HEK293 (cell line): ENCODE measurements at regions not wholly inside any gene's neighbourhood (a gene's known extent, or its start where the extent isn't known, plus 50 kb on each side); places are given as distances from the start of the nearest gene placed in this dataset.

Experiments
- CTCF ChIA-PET: fragments of 350-600 bp; formaldehyde crosslinking; extraction: SDS; loops from one replicate; lab custom pipeline; 2021; ENCODE audit warnings: antibody characterized with exemption; lab: Yijun Ruan, JAX
- POLR2A ChIA-PET: fragments of 300-600 bp; formaldehyde crosslinking; extraction: SDS; loops from one replicate; lab custom pipeline; 2020; ENCODE audit warnings: antibody characterized with exemption, inconsistent platforms; lab: Yijun Ruan, JAX
- H3K27ac ChIP-seq: fragments of 200-500 bp; sonication (Bioruptor generic); 2 replicates; pipeline ENCODE4 v1.5.1; 2014; ENCODE audit warnings: low read depth, low read length, control low read depth, inconsistent platforms; ENCODE audit errors: extremely low read depth
- H3K36me3 ChIP-seq, 2 experiments: fragments of 200-500 bp in 1 of 2; sonication (Bioruptor generic) in 1 of 2; 1 replicate in 1 of 2; 2 replicates in 1 of 2; pipeline ENCODE4 v1.5.1; 2014 to 2017; ENCODE audit warnings: inconsistent platforms in 2 of 2, low read length in 2 of 2; ENCODE audit not compliant: control insufficient read depth in 2 of 2, insufficient read depth in 1 of 2
- H3K4me1 ChIP-seq: fragments of 200-500 bp; sonication (Bioruptor generic); 2 replicates; pipeline ENCODE4 v1.5.1; 2014; ENCODE audit warnings: mild to moderate bottlenecking, low read length, inconsistent platforms; ENCODE audit not compliant: control insufficient read depth, insufficient read depth
- H3K4me3 ChIP-seq: 2 replicates; pipeline ENCODE4 v1.5.1; 2011; ENCODE audit warnings: low read depth, mild to moderate bottlenecking, control low read depth, low read length, moderate library complexity
- H3K9me3 ChIP-seq: fragments of 200-500 bp; sonication (Bioruptor generic); 2 replicates; pipeline ENCODE4 v1.5.1; 2014; ENCODE audit warnings: low read depth, low read length, inconsistent platforms; ENCODE audit not compliant: control insufficient read depth, insufficient read depth
- HIC1 ChIP-seq: fragments of 450-650 bp; formaldehyde crosslinking; IDR thresholded peaks from 2 replicates; pipeline ENCODE4 v1.5.1; 2016; ENCODE audit warnings: missing biosample characterization, missing genetic modification characterization
- HOXD13 ChIP-seq: sonication (generic); formaldehyde crosslinking; IDR thresholded peaks from 2 replicates; pipeline ENCODE4 v1.8.0; 2022; ENCODE audit warnings: missing genetic modification reagents, borderline replicate concordance
- MEIS1 ChIP-seq: sonication (generic); formaldehyde crosslinking; IDR thresholded peaks from 2 replicates; pipeline ENCODE4 v1.8.1; 2022; ENCODE audit warnings: missing genetic modification reagents, mild to moderate bottlenecking, borderline replicate concordance
- MZF1 ChIP-seq: fragments of 450-650 bp; formaldehyde crosslinking; IDR thresholded peaks from 2 replicates; pipeline ENCODE4 v1.5.1; 2017; ENCODE audit warnings: missing biosample characterization, missing genetic modification characterization, borderline replicate concordance
- PATZ1 ChIP-seq: fragments of 450-650 bp; formaldehyde crosslinking; IDR thresholded peaks from 2 replicates; pipeline ENCODE4 v1.5.1; 2016; ENCODE audit warnings: missing biosample characterization, missing genetic modification characterization
- ZBTB49 ChIP-seq: fragments of 450-650 bp; formaldehyde crosslinking; IDR thresholded peaks from 2 replicates; pipeline ENCODE4 v1.5.1; 2016; ENCODE audit warnings: missing biosample characterization, missing genetic modification characterization, low read depth
- ZFP41 ChIP-seq: fragments of 450-650 bp; formaldehyde crosslinking; IDR thresholded peaks from 2 replicates; pipeline ENCODE4 v1.5.1; 2016; ENCODE audit warnings: missing biosample characterization, missing genetic modification characterization, borderline replicate concordance
- ZFP69B ChIP-seq: fragments of 450-650 bp; formaldehyde crosslinking; IDR thresholded peaks from 2 replicates; pipeline ENCODE4 v1.5.1; 2016; ENCODE audit warnings: missing biosample characterization, missing genetic modification characterization
- ZNF146 ChIP-seq: fragments of 450-650 bp; formaldehyde crosslinking; IDR thresholded peaks from 2 replicates; pipeline ENCODE4 v1.5.1; 2016; ENCODE audit warnings: missing biosample characterization, missing genetic modification characterization
- ZNF16 ChIP-seq: fragments of 450-650 bp; formaldehyde crosslinking; IDR thresholded peaks from 2 replicates; pipeline ENCODE4 v1.5.1; 2016; ENCODE audit warnings: low read depth, missing biosample characterization, missing genetic modification characterization
- ZNF184 ChIP-seq: fragments of 450-650 bp; IDR thresholded peaks from 2 replicates; pipeline ENCODE4 v1.5.1; 2018; ENCODE audit warnings: missing biosample characterization, mild to moderate bottlenecking, missing genetic modification characterization
- ZNF211 ChIP-seq: fragments of 450-650 bp; formaldehyde crosslinking; IDR thresholded peaks from 2 replicates; pipeline ENCODE4 v1.5.1; 2016; ENCODE audit warnings: low read depth, missing biosample characterization, missing genetic modification characterization
- ZNF248 ChIP-seq: fragments of 450-650 bp; formaldehyde crosslinking; IDR thresholded peaks from 2 replicates; pipeline ENCODE4 v1.5.1; 2017; ENCODE audit warnings: missing biosample characterization, missing genetic modification characterization
- ZNF426 ChIP-seq: fragments of 450-650 bp; formaldehyde crosslinking; IDR thresholded peaks from 2 replicates; pipeline ENCODE4 v1.5.1; 2017; ENCODE audit warnings: missing biosample characterization, missing genetic modification characterization, mild to moderate bottlenecking, inconsistent platforms, moderate library complexity
- ZNF514 ChIP-seq: fragments of 450-650 bp; formaldehyde crosslinking; IDR thresholded peaks from 2 replicates; pipeline ENCODE4 v1.5.1; 2016; ENCODE audit warnings: missing biosample characterization, missing genetic modification characterization
- ZNF529 ChIP-seq: fragments of 450-650 bp; formaldehyde crosslinking; IDR thresholded peaks from 2 replicates; pipeline ENCODE4 v1.5.1; 2017; ENCODE audit warnings: missing genetic modification characterization, missing biosample characterization; ENCODE audit not compliant: insufficient replicate concordance
- ZNF558 ChIP-seq: fragments of 450-650 bp; formaldehyde crosslinking; IDR thresholded peaks from 2 replicates; pipeline ENCODE4 v1.5.1; 2016; ENCODE audit warnings: missing biosample characterization, missing genetic modification characterization
- ZNF571 ChIP-seq: fragments of 450-650 bp; formaldehyde crosslinking; IDR thresholded peaks from 2 replicates; pipeline ENCODE4 v1.5.0; 2017; ENCODE audit warnings: missing biosample characterization, missing genetic modification characterization
- ZNF645 ChIP-seq: fragments of 450-650 bp; formaldehyde crosslinking; IDR thresholded peaks from 2 replicates; pipeline ENCODE4; 2016; ENCODE audit warnings: missing biosample characterization, missing genetic modification characterization
- ZNF701 ChIP-seq: fragments of 450-650 bp; formaldehyde crosslinking; IDR thresholded peaks from 2 replicates; pipeline ENCODE4 v1.5.1; 2016; ENCODE audit warnings: missing biosample characterization, missing genetic modification characterization
- ZNF747 ChIP-seq: fragments of 450-650 bp; formaldehyde crosslinking; IDR thresholded peaks from 2 replicates; pipeline ENCODE4 v1.5.1; 2016; ENCODE audit warnings: missing biosample characterization, missing genetic modification characterization
- ZSCAN16 ChIP-seq: fragments of 450-650 bp; formaldehyde crosslinking; IDR thresholded peaks from 2 replicates; pipeline ENCODE4 v1.5.1; 2016; ENCODE audit warnings: missing biosample characterization, missing genetic modification characterization
- ZSCAN4 ChIP-seq: fragments of 450-650 bp; formaldehyde crosslinking; IDR thresholded peaks from 2 replicates; pipeline ENCODE4 v1.5.1; 2017; ENCODE audit warnings: missing biosample characterization, missing genetic modification characterization

- no peaks in the 10 kb centered on the region for H3K4me1 ChIP-seq
- no peaks in the 10 kb centered on the region for H3K36me3 ChIP-seq
- TF ChIP-seq ZNF747 (tag by site-specific recombination): no peak
- no peak for TF ChIP-seq ZBTB49
- no peak for TF ChIP-seq ZNF571 (tag by site-specific recombination)
- no peak for TF ChIP-seq ZSCAN16 (tag by site-specific recombination)
- TF ChIP-seq ZNF184 (tag by site-specific recombination): no peak
- no peak for TF ChIP-seq ZFP69B
- TF ChIP-seq ZSCAN4 (tag by site-specific recombination): no peak
- no peak for TF ChIP-seq ZNF248 (tag by site-specific recombination)
- TF ChIP-seq MZF1 (tag by site-specific recombination): no peak
- no peak for TF ChIP-seq ZNF16 (tag by site-specific recombination)
- TF ChIP-seq HIC1 (tag by site-specific recombination): no peak
- TF ChIP-seq ZNF701 (tag by site-specific recombination): no peak
- TF ChIP-seq MEIS1: no peak
- no peak for TF ChIP-seq ZNF514 (tag by site-specific recombination)
- TF ChIP-seq, all 188 proteins: peak for 0
- CTCF ChIA-PET: interaction anchor here (0.6 kb wide), 1 partner anchor 122 kb away, joined by 3 read pairs; no protein-coding TSS in a partner anchor
- POLR2A ChIA-PET: no interaction called here
- H3K9me3 ChIP-seq: no peaks in the 10 kb centered on the region
- no peak overlapping the region for H3K27ac ChIP-seq
- H3K4me3 ChIP-seq: no peak overlapping the region
Observed at GRCh38 chr15:61530769-61531168, 301.7 kb upstream of the RORA start.

GRCh38 chr15:61528581-61528910 lies 299.4 kb upstream of the RORA start:
- TF ChIP-seq ZNF146 (no peak), ZNF645 (tag by site-specific recombination) (no peak), ZNF558 (tag by site-specific recombination) (no peak), HOXD13 (CRISPR knock-in tag) (no peak), ZNF211 (tag by site-specific recombination) (no peak), ZNF426 (tag by site-specific recombination) (no peak), PATZ1 (tag by site-specific recombination) (no peak), ZSCAN4 (tag by site-specific recombination) (no peak), ZNF529 (tag by site-specific recombination) (no peak), ZFP41 (tag by site-specific recombination) (no peak)
- TF ChIP-seq, all 188 proteins: peak for 0
- ChIA-PET CTCF (interaction anchor here (1.0 kb wide), 1 partner anchor 93 kb away, joined by 3 read pairs; no protein-coding TSS in a partner anchor), POLR2A (no interaction called here)
- H3K4me3 ChIP-seq: no peak overlapping the region
- no peaks in the 10 kb centered on the region for H3K4me1 ChIP-seq
- no peaks in the 10 kb centered on the region for H3K36me3 ChIP-seq
- no peak overlapping the region for H3K27ac ChIP-seq
- no peaks in the 10 kb centered on the region for H3K9me3 ChIP-seq
